SK-N-MC (cell line): ENCODE measurements at regions not wholly inside any gene's neighbourhood (a gene's known extent, or its start where the extent isn't known, plus 50 kb on each side); places are given as distances from the start of the nearest gene placed in this dataset.
"Not testable (repeated sequence)": the region's sequence is repeated elsewhere in the genome, so short reads cannot be mapped to it uniquely, and the experiment has no call there.

Experiments
- DNase-seq: peaks from one replicate; pipeline ENCODE4 v3.0.0-alpha.2; 2011; ENCODE audit warnings: low read depth, low spot score
- H3K27ac ChIP-seq: fragments of 200-600 bp; sonication (generic); 2 replicates; pipeline ENCODE4 v1.5.1; 2016; ENCODE audit warnings: mixed run types
- H3K36me3 ChIP-seq: fragments of 200-600 bp; sonication (generic); 2 replicates; pipeline ENCODE4 v1.6.1; 2017; ENCODE audit warnings: antibody characterized with exemption, low read length, mixed read lengths; ENCODE audit not compliant: insufficient read depth
- H3K4me3 ChIP-seq: fragments of 200-600 bp; sonication (generic); 2 replicates; pipeline ENCODE4 v1.5.1; 2016
- H3K9ac ChIP-seq: fragments of 200-600 bp; sonication (generic); 2 replicates; pipeline ENCODE4 v1.8.0; 2017; ENCODE audit warnings: mixed run types, mixed read lengths; ENCODE audit not compliant: insufficient read length
- H3K9me3 ChIP-seq: fragments of 200-600 bp; sonication (generic); 2 replicates; pipeline ENCODE4 v1.6.1; 2017; ENCODE audit warnings: low read depth, mild to moderate bottlenecking, antibody characterized with exemption, low read length, moderate library complexity, mixed read lengths
- EZH2 ChIP-seq: fragments of 200-600 bp; sonication (generic); IDR thresholded peaks from one replicate; pipeline ENCODE4 v1.6.1; 2017; ENCODE audit warnings: antibody characterized with exemption
- FOXP2 ChIP-seq: optimal IDR thresholded peaks from 2 replicates; pipeline ENCODE3; 2011; ENCODE audit warnings: mild to moderate bottlenecking, moderate library complexity; ENCODE audit not compliant: insufficient read depth; ENCODE audit errors: extremely low read length, control extremely low read depth
- POLR2AphosphoS5 ChIP-seq: IDR thresholded peaks from 2 replicates; pipeline ENCODE4 v1.6.1; 2012; ENCODE audit warnings: mild to moderate bottlenecking, low read depth, low read length, borderline replicate concordance

- H3K27ac ChIP-seq: no peak overlapping the region
- no peak overlapping the region for H3K4me3 ChIP-seq
- no peaks in the 10 kb centered on the region for H3K36me3 ChIP-seq
- TF ChIP-seq POLR2AphosphoS5 (no peak), EZH2 (no peak), FOXP2 (no peak)
- H3K9ac ChIP-seq: no peak overlapping the region
- no peaks in the 10 kb centered on the region for H3K9me3 ChIP-seq
- DNase-seq: no peak
These were observed 1691.6 kb upstream of the LRRTM3 start for GRCh38 chr10:65234261-65234660.

- no peaks in the 10 kb centered on the region for H3K36me3 ChIP-seq
- DNase-seq: no peak
- no peak overlapping the region for H3K9ac ChIP-seq
- H3K9me3 ChIP-seq: no peaks in the 10 kb centered on the region
- no peak overlapping the region for H3K4me3 ChIP-seq
- H3K27ac ChIP-seq: no peak overlapping the region
- no peak for TF ChIP-seq EZH2
- TF ChIP-seq POLR2AphosphoS5: no peak
- no peak for TF ChIP-seq FOXP2
These were observed 1690.6 kb upstream of the LRRTM3 start for GRCh38 chr10:65235266-65235665.

GRCh38 chr10:65235846-65236245 lies 1690.0 kb upstream of the LRRTM3 start:
- no peak for TF ChIP-seq FOXP2
- TF ChIP-seq POLR2AphosphoS5: no peak
- TF ChIP-seq EZH2: no peak
- H3K4me3 ChIP-seq: no peak overlapping the region
- no peak overlapping the region for H3K9ac ChIP-seq
- no peak overlapping the region for H3K27ac ChIP-seq
- H3K36me3 ChIP-seq: no peaks in the 10 kb centered on the region
- H3K9me3 ChIP-seq: no peaks in the 10 kb centered on the region
- no peak for DNase-seq

GRCh38 chr10:65265451-65265954 lies 1660.3 kb upstream of the LRRTM3 start:
- Histone ChIP-seq H3K4me3 (no peak overlapping the region), H3K9me3 (no peaks in the 10 kb centered on the region), H3K9ac (no peak overlapping the region), H3K36me3 (no peaks in the 10 kb centered on the region), H3K27ac (no peak overlapping the region)
- no peak for TF ChIP-seq EZH2
- no peak for DNase-seq

GRCh38 chr10:65269551-65269950 lies 1656.3 kb upstream of the LRRTM3 start:
- not testable (repeated sequence) for H3K4me3 ChIP-seq, H3K36me3 ChIP-seq, DNase-seq, H3K9ac ChIP-seq, H3K9me3 ChIP-seq, H3K27ac ChIP-seq

- Histone ChIP-seq H3K27ac (no peak overlapping the region), H3K4me3 (no peak overlapping the region), H3K9me3 (no peaks in the 10 kb centered on the region), H3K9ac (no peak overlapping the region), H3K36me3 (no peaks in the 10 kb centered on the region)
- no peak for DNase-seq
- TF ChIP-seq FOXP2: no peak
- TF ChIP-seq POLR2AphosphoS5: no peak
- no peak for TF ChIP-seq EZH2
These were observed 1654.9 kb upstream of the LRRTM3 start for GRCh38 chr10:65270969-65271368.

- H3K4me3 ChIP-seq: no peak overlapping the region
- no peak overlapping the region for H3K9ac ChIP-seq
- H3K27ac ChIP-seq: no peak overlapping the region
- no peak for TF ChIP-seq EZH2
- TF ChIP-seq POLR2AphosphoS5: no peak
- no peak for TF ChIP-seq FOXP2
- no peak for DNase-seq
- no peaks in the 10 kb centered on the region for H3K36me3 ChIP-seq
- H3K9me3 ChIP-seq: no peaks in the 10 kb centered on the region
These were observed 1652.7 kb upstream of the LRRTM3 start for GRCh38 chr10:65273115-65273514.

- no peak for DNase-seq
- no peak overlapping the region for H3K27ac ChIP-seq
- H3K36me3 ChIP-seq: no peaks in the 10 kb centered on the region
- H3K9me3 ChIP-seq: no peaks in the 10 kb centered on the region
- no peak overlapping the region for H3K4me3 ChIP-seq
- no peak for TF ChIP-seq EZH2
- no peak overlapping the region for H3K9ac ChIP-seq
These were observed 1650.5 kb upstream of the LRRTM3 start for GRCh38 chr10:65275296-65275695.

GRCh38 chr10:65284495-65285041 lies 1641.3 kb upstream of the LRRTM3 start:
- Histone ChIP-seq H3K9me3 (no peaks in the 10 kb centered on the region), H3K9ac (no peak overlapping the region), H3K27ac (no peak overlapping the region), H3K36me3 (no peaks in the 10 kb centered on the region), H3K4me3 (no peak overlapping the region)
- TF ChIP-seq FOXP2: no peak
- no peak for TF ChIP-seq POLR2AphosphoS5
- TF ChIP-seq EZH2: no peak
- no peak for DNase-seq

- H3K27ac ChIP-seq: not testable (repeated sequence)
These were observed 1640.1 kb upstream of the LRRTM3 start for GRCh38 chr10:65285726-65286125.

More at GRCh38 chr10:65285726-65286125, 1640.1 kb upstream of the LRRTM3 start:
- DNase-seq, H3K4me3 ChIP-seq, H3K9ac ChIP-seq, H3K9me3 ChIP-seq, H3K36me3 ChIP-seq: not testable (repeated sequence)
